Esophagus squamous epithelium (tissue), 5 donors: ENCODE measurements at regions not wholly inside any gene's neighbourhood (a gene's known extent, or its start where the extent isn't known, plus 50 kb on each side); places are given as distances from the start of the nearest gene placed in this dataset.

Source experiments
- DNase-seq: peaks from one replicate; lab custom pipeline; 2025; lab: John Stamatoyannopoulos, UW
- H3K27ac ChIP-seq, 4 donors: fragments of 200-600 bp; sonication (generic); one replicate each; pipeline ENCODE4 v1.5.1; 2016 to 2019; ENCODE audit warnings: mild to moderate bottlenecking in 1 of 4
- H3K27me3 ChIP-seq, 4 donors: fragments of 200-600 bp; sonication (generic); 1 replicate in 3 of 4; 2 replicates in 1 of 4; pipeline versions ENCODE4 v1.5.1 to v1.6.0; 2017 to 2021; ENCODE audit warnings: antibody characterized with exemption in 1 of 4
- H3K36me3 ChIP-seq, 3 donors: fragments of 200-600 bp; sonication (generic); one replicate each; pipeline ENCODE4 v1.5.1; 2016 to 2019
- H3K4me1 ChIP-seq, 3 donors: fragments of 200-600 bp; sonication (generic); one replicate each; pipeline ENCODE4 v1.5.1; 2017 to 2019
- H3K4me3 ChIP-seq, 4 donors: fragments of 200-600 bp; sonication (generic); 1 replicate in 3 of 4; 2 replicates in 1 of 4; pipeline ENCODE4 v1.5.1; 2016 to 2019; ENCODE audit warnings: mild to moderate bottlenecking in 2 of 4, moderate library complexity in 1 of 4
- H3K9me3 ChIP-seq, 3 donors: fragments of 200-600 bp; sonication (generic); one replicate each; pipeline ENCODE4 v1.5.1; 2016 to 2019
- CTCF ChIP-seq, 6 experiments: fragments of 450-650 bp in 4 of 6; fragments of 200-600 bp in 2 of 6; sonication (generic) in 2 of 6; IDR thresholded peaks; one replicate each; pipeline ENCODE4 v1.5.1; 2016 to 2019; ENCODE audit warnings: antibody characterized with exemption in 6 of 6, mild to moderate bottlenecking in 4 of 6, moderate library complexity in 4 of 6
- POLR2A ChIP-seq, 4 donors: fragments of 450-650 bp; IDR thresholded peaks; one replicate each; pipeline ENCODE4 v1.6.1; 2017; ENCODE audit warnings: antibody characterized with exemption in 4 of 4, mild to moderate bottlenecking in 4 of 4, moderate library complexity in 3 of 4
- WGBS, 2 donors: methylation state at CpG; one replicate each; pipeline ENCODE4 v1.1.5; 2018; 5-methylcytosine and 5-hydroxymethylcytosine counted together
- intact Hi-C: fragments of 100-400 bp; cut with DNase I; formaldehyde crosslinking; loops from one replicate; pipeline ENCODE4 v1.15.0; 2022
- donor health status: DM: yes; HTN: yes; CAD: no.

- no peaks in the 10 kb centered on the region for H3K27me3 ChIP-seq
- no peak for DNase-seq
- H3K9me3 ChIP-seq: peaks cover 0 to 4% (median 0%) of the 10 kb centered on the region in 3 donors
- H3K27ac ChIP-seq: no peak overlapping the region
- intact Hi-C loops: no loop called here
- WGBS, 2 donors: 37 to 39% methylated on average over 2 of the region's 2 CpGs
- H3K4me1 ChIP-seq: no peaks in the 10 kb centered on the region
- no peak overlapping the region for H3K4me3 ChIP-seq
- TF ChIP-seq CTCF (IDR thresholded peaks at IDR 0.05) (no peak), POLR2A (IDR thresholded peaks at IDR 0.05) (no peak)
- H3K36me3 ChIP-seq: no peaks in the 10 kb centered on the region
These were observed 1063.5 kb upstream of the NUDT12 start for GRCh38 chr5:104626122-104626521.

GRCh38 chr5:104612005-104612404 lies 1049.4 kb upstream of the NUDT12 start:
- no peaks in the 10 kb centered on the region for H3K36me3 ChIP-seq
- intact Hi-C loops: no loop called here
- no peak overlapping the region for H3K27ac ChIP-seq
- no peaks in the 10 kb centered on the region for H3K4me1 ChIP-seq
- no peaks in the 10 kb centered on the region for H3K9me3 ChIP-seq
- no peaks in the 10 kb centered on the region for H3K27me3 ChIP-seq
- no peak for TF ChIP-seq POLR2A (IDR thresholded peaks at IDR 0.05)
- no peak for TF ChIP-seq CTCF (IDR thresholded peaks at IDR 0.05)
- WGBS, 2 donors: 47 to 60% methylated on average over 6 of the region's 6 CpGs
- no peak for DNase-seq
- H3K4me3 ChIP-seq: no peak overlapping the region

GRCh38 chr5:104611135-104611767 lies 1048.7 kb upstream of the NUDT12 start:
- 44 to 57% methylated on average over 6 of the region's 6 CpGs for WGBS, 2 donors
- Histone ChIP-seq H3K9me3 (no peaks in the 10 kb centered on the region), H3K27me3 (no peaks in the 10 kb centered on the region), H3K4me3 (no peak overlapping the region), H3K4me1 (no peaks in the 10 kb centered on the region), H3K27ac (no peak overlapping the region), H3K36me3 (no peaks in the 10 kb centered on the region)
- intact Hi-C loops: no loop called here
- DNase-seq: no peak
- no peak for TF ChIP-seq POLR2A (IDR thresholded peaks at IDR 0.05)
- TF ChIP-seq CTCF (IDR thresholded peaks at IDR 0.05): no peak

GRCh38 chr5:104606258-104606829 lies 1043.8 kb upstream of the NUDT12 start:
- intact Hi-C loops: no loop called here
- no peaks in the 10 kb centered on the region for H3K27me3 ChIP-seq
- WGBS, 2 donors: 71 to 77% methylated on average over 5 of the region's 5 CpGs
- H3K27ac ChIP-seq: no peak overlapping the region
- H3K9me3 ChIP-seq: no peaks in the 10 kb centered on the region
- no peak overlapping the region for H3K4me3 ChIP-seq
- H3K4me1 ChIP-seq: no peaks in the 10 kb centered on the region
- no peaks in the 10 kb centered on the region for H3K36me3 ChIP-seq
- no peak for DNase-seq
- no peak for TF ChIP-seq CTCF (IDR thresholded peaks at IDR 0.05)

- intact Hi-C loops: no loop called here
- WGBS, 2 donors: 36 to 65% methylated on average over 2 of the region's 2 CpGs
- Histone ChIP-seq H3K36me3 (no peaks in the 10 kb centered on the region), H3K27ac (no peak overlapping the region), H3K9me3 (no peaks in the 10 kb centered on the region), H3K4me1 (no peaks in the 10 kb centered on the region), H3K4me3 (no peak overlapping the region), H3K27me3 (no peaks in the 10 kb centered on the region)
- no peak for DNase-seq
- TF ChIP-seq CTCF (IDR thresholded peaks at IDR 0.05) (no peak), POLR2A (IDR thresholded peaks at IDR 0.05) (no peak)
These were observed 1037.1 kb upstream of the NUDT12 start for GRCh38 chr5:104599726-104600125.
